ENCODE measurements at regions not wholly inside any gene's neighbourhood (a gene's known extent, or its start where the extent isn't known, plus 50 kb on each side); places are given as distances from the start of the nearest gene placed in this dataset.

GRCh38 chr6:147825848-147826247, 317.4 kb downstream of the SAMD5 start:
- no peak for DNase-seq

GRCh38 chr6:147826698-147827097, 318.2 kb downstream of the SAMD5 start:
- DNase-seq: no peak

- no peak for DNase-seq
Measured at GRCh38 chr6:147829418-147829817, 320.9 kb downstream of the SAMD5 start.

DNA sequence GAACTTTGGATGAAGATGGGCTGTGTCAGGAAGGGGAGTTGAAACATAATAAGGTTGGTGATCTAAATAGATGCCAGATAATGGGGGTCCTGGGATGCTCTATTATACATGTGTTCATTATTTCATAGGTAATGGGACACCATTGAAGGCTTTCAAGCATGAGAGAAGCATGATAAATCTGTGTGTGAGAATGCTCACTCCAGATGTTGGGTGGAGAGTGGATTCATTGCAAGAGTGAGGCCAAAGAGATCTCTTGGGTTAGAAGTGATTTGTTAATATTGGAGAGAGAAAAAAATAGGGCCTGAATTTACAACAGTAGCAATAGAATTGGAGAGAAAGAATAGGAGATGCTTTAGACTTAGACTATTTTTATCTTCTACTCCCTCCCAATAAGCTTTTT, 321.3 kb downstream of the SAMD5 start:
- no peak for DNase-seq

DNA sequence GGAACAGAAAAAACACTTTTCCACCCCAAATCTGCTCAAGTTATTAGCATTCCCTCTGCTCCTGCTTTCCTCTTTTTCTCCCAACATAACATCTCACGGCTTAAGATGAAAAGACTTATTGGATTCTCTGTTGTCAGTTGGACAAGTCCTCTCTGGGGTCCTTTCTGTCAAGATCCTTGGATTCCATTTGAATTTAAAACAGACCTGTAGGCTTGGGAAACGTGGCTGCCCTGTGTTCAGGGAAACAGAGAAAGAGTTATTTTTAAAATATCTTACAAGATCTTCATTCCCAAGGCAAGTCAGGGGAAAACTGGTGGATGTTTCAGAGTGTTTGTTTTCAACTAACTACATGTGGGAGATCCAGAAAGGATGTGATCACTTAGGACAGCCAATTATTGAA, 322.9 kb downstream of the SAMD5 start:
- no peak for DNase-seq

DNA sequence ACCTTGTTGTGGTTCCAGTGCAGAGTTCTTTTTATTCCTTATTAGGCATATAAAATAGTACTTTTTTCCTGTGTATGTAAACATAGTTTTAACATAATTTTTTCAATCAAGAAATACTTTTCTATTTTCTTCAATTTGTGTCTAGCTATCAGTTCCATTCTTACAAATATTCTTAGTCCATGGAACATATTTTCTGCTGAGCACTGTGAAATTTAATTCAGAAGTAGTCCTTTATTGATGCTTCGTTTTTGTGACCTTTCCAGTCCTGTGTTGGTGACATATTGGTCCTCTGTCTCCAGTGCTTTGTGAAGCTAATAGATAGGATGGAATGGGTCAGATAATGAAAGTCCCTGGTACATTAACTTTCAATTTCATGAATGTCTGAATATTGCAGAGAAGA, 325.1 kb downstream of the SAMD5 start:
- DNase-seq: no peak

- no peak for DNase-seq
Measured at GRCh38 chr6:147834084-147834776, 325.7 kb downstream of the SAMD5 start.

DNA sequence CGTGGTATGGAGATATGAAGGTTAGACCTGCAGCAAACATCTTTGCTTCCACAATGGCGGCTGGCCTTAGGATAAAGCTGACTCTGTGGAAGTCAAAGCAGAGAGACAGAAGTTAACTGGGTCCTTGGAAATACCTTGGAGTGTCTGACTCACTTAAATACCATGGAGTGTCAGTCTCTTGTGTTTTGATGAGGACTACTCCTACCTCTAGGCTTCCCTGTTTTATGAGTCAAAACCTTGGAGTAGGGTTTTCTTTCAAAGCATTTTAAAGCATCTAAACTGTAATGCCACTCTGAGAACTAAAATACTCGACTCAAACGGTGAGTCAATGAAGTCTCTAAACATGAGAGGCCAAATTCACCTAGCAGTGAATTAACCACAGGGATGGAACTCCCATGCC, 329.1 kb downstream of the SAMD5 start:
- DNase-seq: no peak

GRCh38 chr6:147839708-147840610, 331.5 kb downstream of the SAMD5 start:
- no peak for DNase-seq

GRCh38 chr6:147841547-147842148, 333.2 kb downstream of the SAMD5 start:
- DNase-seq: no peak

- DNase-seq: no peak
Measured at GRCh38 chr6:147849401-147850330, 341.2 kb downstream of the SAMD5 start.

GRCh38 chr6:147852772-147853171, 344.3 kb downstream of the SAMD5 start:
- no peak for DNase-seq

GRCh38 chr6:147853574-147853973, 345.1 kb downstream of the SAMD5 start:
- DNase-seq: no peak

DNA sequence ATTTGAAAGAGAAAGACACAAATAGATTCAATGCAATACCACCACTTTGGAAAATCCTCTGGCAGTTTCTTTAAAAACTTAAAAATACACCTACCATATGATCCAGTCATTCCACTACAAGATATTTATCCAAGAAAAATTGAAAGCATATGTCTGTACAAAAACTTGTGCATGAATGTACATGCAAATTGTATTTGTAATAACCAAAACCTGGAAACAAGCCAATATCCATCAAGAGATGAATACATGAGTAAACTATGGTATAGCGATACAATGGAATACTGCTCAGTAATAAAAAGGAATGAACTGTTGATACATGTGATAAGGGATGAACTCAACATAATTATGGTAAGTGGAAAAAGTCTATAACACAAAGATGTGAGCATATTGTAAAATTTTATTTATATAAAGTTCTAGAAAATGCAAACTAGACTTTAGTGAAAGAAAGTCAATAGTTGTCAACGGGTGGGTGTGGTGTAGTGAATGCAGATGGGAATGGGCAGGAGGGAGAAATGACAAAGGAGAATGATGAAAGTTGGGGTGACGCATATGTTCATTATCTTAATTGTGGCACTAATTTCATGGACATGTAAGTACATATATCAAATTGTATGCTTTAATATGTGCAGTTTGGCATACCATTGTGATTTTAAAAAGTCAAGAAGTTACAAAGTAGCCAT, 347.5 kb downstream of the SAMD5 start:
- DNase-seq: no peak

- no peak for DNase-seq
Measured at GRCh38 chr6:147856687-147857086, 348.2 kb downstream of the SAMD5 start.

- no peak for DNase-seq
Measured at GRCh38 chr6:147858421-147858820, 349.9 kb downstream of the SAMD5 start.

DNA sequence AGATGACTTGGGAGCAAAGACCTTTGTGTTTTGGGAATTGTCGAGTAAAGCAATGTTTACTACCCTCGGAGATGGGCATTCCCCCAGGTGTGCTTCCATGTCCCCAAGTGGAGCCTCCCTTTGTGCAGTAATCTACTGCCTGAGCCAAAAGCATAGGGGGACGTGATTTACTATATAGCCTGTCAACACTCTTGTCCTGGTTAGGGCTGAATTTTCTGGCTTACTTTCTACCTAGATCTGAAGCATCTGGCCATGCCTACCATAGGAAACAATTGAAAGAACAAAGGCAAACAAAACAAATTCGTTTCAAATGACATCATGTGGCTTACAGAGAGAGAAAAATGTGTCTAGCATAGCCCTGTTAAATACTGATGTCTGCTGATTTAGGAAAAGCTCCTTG, 350.6 kb downstream of the SAMD5 start:
- no peak for DNase-seq

DNA sequence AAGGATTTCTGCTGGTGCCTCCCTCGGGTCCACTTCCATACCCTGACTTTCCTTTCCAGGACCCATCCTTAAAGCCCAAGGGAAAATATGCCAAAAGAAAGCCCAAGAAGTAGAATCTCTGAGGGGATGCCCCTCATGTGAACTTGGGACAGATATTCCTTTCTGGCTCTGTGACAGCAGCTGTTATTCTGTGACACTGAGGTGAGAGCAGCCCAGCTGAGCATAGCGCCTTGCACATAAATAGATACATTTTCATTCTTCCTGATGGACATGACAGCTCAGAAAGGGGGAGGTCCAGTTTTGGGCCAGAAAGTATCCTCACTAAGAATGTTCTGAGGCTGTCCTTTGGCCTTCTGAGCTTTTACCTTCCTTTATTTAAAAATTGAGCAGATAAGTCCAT, 353.2 kb downstream of the SAMD5 start:
- no peak for DNase-seq

GRCh38 chr6:147867433-147868226, 359.1 kb downstream of the SAMD5 start:
- DNase-seq: no peak

DNA sequence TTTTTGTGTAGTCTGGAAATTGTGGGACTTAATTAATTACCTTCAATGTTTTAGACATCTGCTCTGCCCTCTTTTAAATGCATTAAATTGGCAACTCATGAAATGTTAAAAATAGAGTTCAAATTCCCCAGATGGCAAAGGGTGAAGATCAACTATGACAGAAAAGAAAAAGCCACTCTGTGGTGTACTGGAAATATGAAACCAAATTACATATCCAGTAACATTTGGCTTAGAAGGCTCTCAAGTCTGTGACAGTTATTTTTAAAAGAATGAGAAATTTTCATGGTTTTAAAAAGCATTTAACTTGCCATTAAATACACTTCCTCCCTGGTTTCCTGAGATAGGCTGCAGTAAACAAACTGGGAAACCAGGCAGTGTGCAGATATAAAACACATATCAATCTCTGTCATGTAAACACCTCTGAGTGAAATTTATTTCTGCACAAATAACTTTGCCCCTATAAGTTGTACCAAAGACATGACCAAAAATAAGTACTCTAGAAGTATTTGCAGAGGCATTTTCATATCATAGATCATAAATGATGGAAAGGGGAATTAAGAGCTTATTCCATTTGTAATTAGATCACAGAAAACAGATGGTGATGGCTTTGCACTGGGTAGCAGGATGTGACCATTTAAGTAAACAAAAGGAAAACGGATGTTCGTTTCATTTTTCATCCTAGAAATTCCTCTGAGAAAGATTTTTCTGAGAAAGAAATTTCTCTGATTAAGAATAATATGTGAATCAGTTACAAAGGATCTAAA, 360.1 kb downstream of the SAMD5 start:
- no peak for DNase-seq

GRCh38 chr6:147869201-147869600, 360.7 kb downstream of the SAMD5 start:
- no peak for DNase-seq

Data from CD4-positive, alpha-beta T cell treated with Interleukin-21 for 1 hour (primary cell).